SK-N-SH treated with all-trans-retinoic acid at 6 μM for 48 hours (cell line): ENCODE measurements at regions not wholly inside any gene's neighbourhood (a gene's known extent, or its start where the extent isn't known, plus 50 kb on each side); places are given as distances from the start of the nearest gene placed in this dataset.
"Not testable (repeated sequence)": the region's sequence is repeated elsewhere in the genome, so short reads cannot be mapped to it uniquely, and the experiment has no call there.

Experiments
- CREB5 ChIP-seq: fragments of 250-450 bp; sonication (Bioruptor Pico); IDR thresholded peaks from 2 replicates; pipeline ENCODE4 v1.5.1; 2020; ENCODE audit warnings: low read depth, mild to moderate bottlenecking, moderate library complexity
- ESRRG ChIP-seq: fragments of 250-450 bp; sonication (Bioruptor Pico); IDR thresholded peaks from 2 replicates; pipeline ENCODE4 v1.6.1; 2021; ENCODE audit warnings: mild to moderate bottlenecking
- PATZ1 ChIP-seq: fragments of 250-450 bp; sonication (Bioruptor Pico); IDR thresholded peaks from 2 replicates; pipeline ENCODE4 v1.8.0; 2020; ENCODE audit warnings: mild to moderate bottlenecking, moderate library complexity, borderline replicate concordance
- TCF4 ChIP-seq: fragments of 250-450 bp; sonication (Bioruptor Pico); IDR thresholded peaks from 2 replicates; pipeline ENCODE4 v1.8.0; 2021; ENCODE audit warnings: mild to moderate bottlenecking, moderate library complexity, borderline replicate concordance
- TOX ChIP-seq: fragments of 250-450 bp; sonication (Bioruptor Pico); IDR thresholded peaks from 2 replicates; pipeline ENCODE4 v1.8.0; 2021; ENCODE audit warnings: mild to moderate bottlenecking, moderate library complexity, borderline replicate concordance
- ZFP3 ChIP-seq: fragments of 250-450 bp; sonication (Bioruptor Pico); IDR thresholded peaks from 2 replicates; pipeline ENCODE4 v1.5.0; 2020; ENCODE audit warnings: mild to moderate bottlenecking, moderate library complexity
- ZFP30 ChIP-seq: fragments of 450-650 bp; formaldehyde crosslinking; IDR thresholded peaks from 2 replicates; pipeline ENCODE4 v1.5.0; 2022; ENCODE audit warnings: mild to moderate bottlenecking, moderate library complexity
- ZNF70 ChIP-seq: fragments of 450-650 bp; formaldehyde crosslinking; IDR thresholded peaks from 2 replicates; pipeline ENCODE4 v1.5.0; 2020; ENCODE audit warnings: mild to moderate bottlenecking, moderate library complexity
- ZNF8 ChIP-seq: fragments of 450-650 bp; formaldehyde crosslinking; IDR thresholded peaks from 2 replicates; pipeline ENCODE4 v1.5.0; 2020; ENCODE audit warnings: mild to moderate bottlenecking, moderate library complexity

- not testable (repeated sequence) for TF ChIP-seq CREB5 (CRISPR knock-in tag); ZNF8 (CRISPR knock-in tag); ZFP30 (CRISPR knock-in tag); TOX; ZFP3; PATZ1 (CRISPR knock-in tag); TCF4 (CRISPR knock-in tag); ZNF70 (CRISPR knock-in tag); ESRRG (CRISPR knock-in tag)
Measured at GRCh38 chr7:65572581-65572980, 198.9 kb downstream of the ZNF92 start.
